SK-N-SH (cell line): ENCODE measurements at regions not wholly inside any gene's neighbourhood (a gene's known extent, or its start where the extent isn't known, plus 50 kb on each side); places are given as distances from the start of the nearest gene placed in this dataset.
"Not testable (repeated sequence)": the region's sequence is repeated elsewhere in the genome, so short reads cannot be mapped to it uniquely, and the experiment has no call there.

Source experiments
- EP300 ChIP-seq, 2 experiments: IDR thresholded peaks; 2 replicates each; pipeline versions ENCODE4 v1.4.0 to v1.6.1; 2012; ENCODE audit warnings: borderline replicate concordance in 1 of 2, low read depth in 1 of 2, low read length in 1 of 2
- FOSL2 ChIP-seq: IDR thresholded peaks from 2 replicates; pipeline ENCODE4 v1.4.0; 2012; ENCODE audit warnings: low read depth, mild to moderate bottlenecking, moderate library complexity, borderline replicate concordance
- JUND ChIP-seq: IDR thresholded peaks from 2 replicates; pipeline ENCODE4 v1.4.0; 2012
- RAD21 ChIP-seq: IDR thresholded peaks from 2 replicates; pipeline ENCODE4 v1.6.1; 2012; ENCODE audit warnings: mild to moderate bottlenecking, low read length
- SIN3A ChIP-seq: IDR thresholded peaks from 2 replicates; pipeline ENCODE4 v1.6.1; 2012; ENCODE audit warnings: low read depth, mild to moderate bottlenecking, low read length, moderate library complexity, borderline replicate concordance
- SMC3 ChIP-seq: IDR thresholded peaks from 2 replicates; pipeline ENCODE4 v1.6.1; 2012; ENCODE audit warnings: low read depth, low read length, improper control_type of control experiment
- TAF1 ChIP-seq: IDR thresholded peaks from 2 replicates; pipeline ENCODE4 v1.6.1; 2012; ENCODE audit warnings: low read depth, mild to moderate bottlenecking, low read length, moderate library complexity, borderline replicate concordance
- TEAD4 ChIP-seq: IDR thresholded peaks from 2 replicates; pipeline ENCODE4 v1.4.0; 2012; ENCODE audit warnings: mild to moderate bottlenecking, borderline replicate concordance; ENCODE audit not compliant: insufficient read depth
- TF ChIP-seq, protein P1 (sequence below): fragments of 200-600 bp; sonication (generic); IDR thresholded peaks from 2 replicates; pipeline ENCODE4 v1.6.1; 2017; ENCODE audit warnings: antibody characterized with exemption, mild to moderate bottlenecking, moderate library complexity
- TF ChIP-seq, protein P2 (sequence below): IDR thresholded peaks from 2 replicates; pipeline ENCODE4 v1.6.1; 2012; ENCODE audit warnings: mild to moderate bottlenecking, low read depth, low read length, moderate library complexity
- TF ChIP-seq, protein P3 (sequence below): IDR thresholded peaks from 2 replicates; pipeline ENCODE4; 2012

DNA sequence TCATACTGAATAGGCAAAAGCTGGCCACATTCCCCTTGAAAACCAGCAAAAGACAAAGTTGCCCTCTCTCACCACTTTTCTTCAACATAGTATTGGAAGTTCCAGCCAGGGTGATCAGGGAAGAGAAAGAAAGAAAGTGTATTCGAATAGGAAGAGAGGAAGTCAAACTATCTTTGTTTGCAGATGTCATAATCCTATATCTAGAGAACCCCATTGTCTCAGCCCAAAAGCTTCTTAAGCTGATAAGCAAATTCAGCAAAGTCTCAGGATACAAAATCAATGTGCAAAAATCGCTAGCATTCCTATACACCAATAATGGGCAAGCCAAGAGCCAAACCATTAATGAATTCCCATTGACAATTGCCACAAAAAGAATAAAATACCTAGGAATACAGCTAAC lies 95.0 kb downstream of the CAPZA3 start:
- TF ChIP-seq, protein P1, sequence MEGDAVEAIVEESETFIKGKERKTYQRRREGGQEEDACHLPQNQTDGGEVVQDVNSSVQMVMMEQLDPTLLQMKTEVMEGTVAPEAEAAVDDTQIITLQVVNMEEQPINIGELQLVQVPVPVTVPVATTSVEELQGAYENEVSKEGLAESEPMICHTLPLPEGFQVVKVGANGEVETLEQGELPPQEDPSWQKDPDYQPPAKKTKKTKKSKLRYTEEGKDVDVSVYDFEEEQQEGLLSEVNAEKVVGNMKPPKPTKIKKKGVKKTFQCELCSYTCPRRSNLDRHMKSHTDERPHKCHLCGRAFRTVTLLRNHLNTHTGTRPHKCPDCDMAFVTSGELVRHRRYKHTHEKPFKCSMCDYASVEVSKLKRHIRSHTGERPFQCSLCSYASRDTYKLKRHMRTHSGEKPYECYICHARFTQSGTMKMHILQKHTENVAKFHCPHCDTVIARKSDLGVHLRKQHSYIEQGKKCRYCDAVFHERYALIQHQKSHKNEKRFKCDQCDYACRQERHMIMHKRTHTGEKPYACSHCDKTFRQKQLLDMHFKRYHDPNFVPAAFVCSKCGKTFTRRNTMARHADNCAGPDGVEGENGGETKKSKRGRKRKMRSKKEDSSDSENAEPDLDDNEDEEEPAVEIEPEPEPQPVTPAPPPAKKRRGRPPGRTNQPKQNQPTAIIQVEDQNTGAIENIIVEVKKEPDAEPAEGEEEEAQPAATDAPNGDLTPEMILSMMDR, result not testable (repeated sequence)
- TF ChIP-seq, protein P2, sequence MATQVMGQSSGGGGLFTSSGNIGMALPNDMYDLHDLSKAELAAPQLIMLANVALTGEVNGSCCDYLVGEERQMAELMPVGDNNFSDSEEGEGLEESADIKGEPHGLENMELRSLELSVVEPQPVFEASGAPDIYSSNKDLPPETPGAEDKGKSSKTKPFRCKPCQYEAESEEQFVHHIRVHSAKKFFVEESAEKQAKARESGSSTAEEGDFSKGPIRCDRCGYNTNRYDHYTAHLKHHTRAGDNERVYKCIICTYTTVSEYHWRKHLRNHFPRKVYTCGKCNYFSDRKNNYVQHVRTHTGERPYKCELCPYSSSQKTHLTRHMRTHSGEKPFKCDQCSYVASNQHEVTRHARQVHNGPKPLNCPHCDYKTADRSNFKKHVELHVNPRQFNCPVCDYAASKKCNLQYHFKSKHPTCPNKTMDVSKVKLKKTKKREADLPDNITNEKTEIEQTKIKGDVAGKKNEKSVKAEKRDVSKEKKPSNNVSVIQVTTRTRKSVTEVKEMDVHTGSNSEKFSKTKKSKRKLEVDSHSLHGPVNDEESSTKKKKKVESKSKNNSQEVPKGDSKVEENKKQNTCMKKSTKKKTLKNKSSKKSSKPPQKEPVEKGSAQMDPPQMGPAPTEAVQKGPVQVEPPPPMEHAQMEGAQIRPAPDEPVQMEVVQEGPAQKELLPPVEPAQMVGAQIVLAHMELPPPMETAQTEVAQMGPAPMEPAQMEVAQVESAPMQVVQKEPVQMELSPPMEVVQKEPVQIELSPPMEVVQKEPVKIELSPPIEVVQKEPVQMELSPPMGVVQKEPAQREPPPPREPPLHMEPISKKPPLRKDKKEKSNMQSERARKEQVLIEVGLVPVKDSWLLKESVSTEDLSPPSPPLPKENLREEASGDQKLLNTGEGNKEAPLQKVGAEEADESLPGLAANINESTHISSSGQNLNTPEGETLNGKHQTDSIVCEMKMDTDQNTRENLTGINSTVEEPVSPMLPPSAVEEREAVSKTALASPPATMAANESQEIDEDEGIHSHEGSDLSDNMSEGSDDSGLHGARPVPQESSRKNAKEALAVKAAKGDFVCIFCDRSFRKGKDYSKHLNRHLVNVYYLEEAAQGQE, result not testable (repeated sequence)
- TF ChIP-seq SIN3A; TEAD4; RAD21; FOSL2; SMC3; EP300 (IDR thresholded peaks at IDR 0.05; ENCODE audit: borderline replicate concordance in 1 of 2, low read depth in 1 of 2, low read length in 1 of 2); JUND; TAF1: not testable (repeated sequence)
- TF ChIP-seq, protein P3, sequence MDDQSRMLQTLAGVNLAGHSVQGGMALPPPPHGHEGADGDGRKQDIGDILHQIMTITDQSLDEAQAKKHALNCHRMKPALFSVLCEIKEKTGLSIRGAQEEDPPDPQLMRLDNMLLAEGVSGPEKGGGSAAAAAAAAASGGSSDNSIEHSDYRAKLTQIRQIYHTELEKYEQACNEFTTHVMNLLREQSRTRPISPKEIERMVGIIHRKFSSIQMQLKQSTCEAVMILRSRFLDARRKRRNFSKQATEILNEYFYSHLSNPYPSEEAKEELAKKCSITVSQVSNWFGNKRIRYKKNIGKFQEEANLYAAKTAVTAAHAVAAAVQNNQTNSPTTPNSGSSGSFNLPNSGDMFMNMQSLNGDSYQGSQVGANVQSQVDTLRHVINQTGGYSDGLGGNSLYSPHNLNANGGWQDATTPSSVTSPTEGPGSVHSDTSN, result not testable (repeated sequence)
